ENCODE measurements at regions not wholly inside any gene's neighbourhood (a gene's known extent, or its start where the extent isn't known, plus 50 kb on each side); places are given as distances from the start of the nearest gene placed in this dataset.

- TF ChIP-seq TAF1 (IDR thresholded peaks at IDR 0.05; ENCODE audit: borderline replicate concordance, insufficient read depth, low read length): no peak
- TF ChIP-seq SIN3A (IDR thresholded peaks at IDR 0.05; ENCODE audit: borderline replicate concordance, insufficient read depth, low read length): no peak
- no peak for TF ChIP-seq POLR2AphosphoS5 (IDR thresholded peaks at IDR 0.05; ENCODE audit: low read depth, low read length)
Observed at GRCh38 chr7:121547544-121548092, 151.5 kb upstream of the FAM3C start.
